H1 (cell line): ENCODE measurements at regions not wholly inside any gene's neighbourhood (a gene's known extent, or its start where the extent isn't known, plus 50 kb on each side); places are given as distances from the start of the nearest gene placed in this dataset.

Experiments
- CTCF ChIA-PET: fragments of 300-600 bp; sonication (Branson Sonifier 250); formaldehyde crosslinking; loops from one replicate; lab custom pipeline; 2021; ENCODE audit not compliant: partially characterized antibody; lab: Charles Lee
- POLR2A ChIA-PET: fragments of 300-600 bp; sonication (Branson Sonifier 250); formaldehyde crosslinking; loops from one replicate; lab custom pipeline; 2021; ENCODE audit warnings: inconsistent platforms; ENCODE audit not compliant: partially characterized antibody; lab: Charles Lee
- DNase-seq, 2 experiments: peaks; one replicate each; pipeline versions ENCODE4 v3.0.0 to v3.0.0-alpha.2; 2010 to 2022; ENCODE audit warnings: low spot score in 2 of 2, low read depth in 1 of 2, mixed read lengths in 1 of 2
- FAIRE-seq: peaks from 2 replicates; lab custom pipeline; 2011; peaks lifted over from hg19 to GRCh38; lab: Jason Lieb, UNC
- H2AFZ ChIP-seq: 2 replicates; pipeline ENCODE4 v1.8.1; 2012; ENCODE audit warnings: low read length, inconsistent platforms
- H2AK5ac ChIP-seq: 2 replicates; pipeline ENCODE4 v1.6.1; 2013; ENCODE audit warnings: low read depth, low read length
- H2BK120ac ChIP-seq: replicated peaks from 2 replicates; pipeline ENCODE3; 2013; ENCODE audit warnings: low read depth, low read length, inconsistent platforms
- H2BK12ac ChIP-seq: 2 replicates; pipeline ENCODE4 v1.6.1; 2013; ENCODE audit warnings: low read depth, low read length
- H2BK15ac ChIP-seq: 2 replicates; pipeline ENCODE4 v1.6.1; 2013; ENCODE audit warnings: low read length
- H2BK20ac ChIP-seq: 2 replicates; pipeline ENCODE4 v1.6.1; 2013; ENCODE audit warnings: low read length
- H2BK5ac ChIP-seq: 2 replicates; pipeline ENCODE4 v1.6.1; 2013; ENCODE audit warnings: low read depth, low read length
- H3K14ac ChIP-seq: 2 replicates; pipeline ENCODE4 v1.6.1; 2013; ENCODE audit warnings: inconsistent platforms; ENCODE audit not compliant: insufficient read length
- H3K18ac ChIP-seq: 2 replicates; pipeline ENCODE4 v1.6.1; 2013; ENCODE audit warnings: low read length; ENCODE audit errors: extremely low read depth
- H3K23ac ChIP-seq: 2 replicates; pipeline ENCODE4 v1.6.1; 2013; ENCODE audit warnings: inconsistent platforms; ENCODE audit not compliant: insufficient read length
- H3K23me2 ChIP-seq: 2 replicates; pipeline ENCODE4 v1.6.1; 2013; ENCODE audit warnings: low read depth, low read length
- H3K27ac ChIP-seq: 2 replicates; pipeline ENCODE4 v1.6.1; 2011; ENCODE audit warnings: low read depth, low read length, inconsistent platforms
- H3K27me3 ChIP-seq, 4 experiments: replicated peaks in 1 of 4; 1 replicate in 1 of 4; 2 replicates in 3 of 4; pipeline versions ENCODE4 v1.6.1 to v1.8.1; 2011 to 2013; ENCODE audit warnings: low read length in 3 of 4, mild to moderate bottlenecking in 3 of 4, inconsistent platforms in 2 of 4, mixed read lengths in 2 of 4, moderate library complexity in 1 of 4; ENCODE audit not compliant: control insufficient read depth in 3 of 4, insufficient read depth in 3 of 4; ENCODE audit errors: extremely low read depth in 1 of 4
- H3K36me3 ChIP-seq, 4 experiments: 2 replicates each; pipeline versions ENCODE4 v1.6.1 to v1.8.1; 2011 to 2013; ENCODE audit warnings: mild to moderate bottlenecking in 4 of 4, low read length in 3 of 4, moderate library complexity in 2 of 4, control low read depth in 1 of 4, inconsistent platforms in 1 of 4; ENCODE audit not compliant: insufficient read depth in 4 of 4, control insufficient read depth in 2 of 4
- H3K4ac ChIP-seq: replicated peaks from 2 replicates; pipeline ENCODE3; 2013; ENCODE audit warnings: low read length, low read depth, mixed read lengths, inconsistent platforms; ENCODE audit not compliant: insufficient read length
- H3K4me1 ChIP-seq, 4 experiments: replicated peaks in 1 of 4; 1 replicate in 1 of 4; 2 replicates in 3 of 4; pipeline versions ENCODE4 v1.6.1 to v1.8.1; 2011 to 2013; ENCODE audit warnings: low read length in 3 of 4, inconsistent platforms in 2 of 4, mixed read lengths in 1 of 4; ENCODE audit not compliant: insufficient read depth in 4 of 4, control insufficient read depth in 3 of 4
- H3K4me2 ChIP-seq, 2 experiments: 2 replicates each; pipeline versions ENCODE4 v1.6.1 to v1.8.1; 2011 to 2013; ENCODE audit warnings: low read depth in 2 of 2, low read length in 2 of 2, control low read depth in 1 of 2, inconsistent platforms in 1 of 2, mild to moderate bottlenecking in 1 of 2; ENCODE audit not compliant: insufficient read depth in 1 of 2
- H3K4me3 ChIP-seq, 4 experiments: fragments of 200-600, 300-600 bp in 1 of 4; sonication (generic), shearing (Covaris generic), sonication (Bioruptor Twin) in 1 of 4; 2 replicates each; pipeline versions ENCODE4 v1.5.1 to v1.8.1; 2011 to 2016; ENCODE audit warnings: low read length in 4 of 4, low read depth in 3 of 4, control low read depth in 2 of 4, inconsistent platforms in 2 of 4, mild to moderate bottlenecking in 2 of 4, mixed read lengths in 1 of 4, moderate library complexity in 1 of 4; ENCODE audit not compliant: insufficient read depth in 2 of 4; ENCODE audit errors: extremely low read depth in 1 of 4
- H3K56ac ChIP-seq: replicated peaks from 2 replicates; pipeline ENCODE3; 2013; ENCODE audit warnings: low read depth, mild to moderate bottlenecking, mixed read lengths, low read length, inconsistent platforms; ENCODE audit not compliant: insufficient read length
- H3K79me1 ChIP-seq: 2 replicates; pipeline ENCODE4 v1.6.1; 2013; ENCODE audit warnings: low read depth, low read length, control low read depth
- H3K79me2 ChIP-seq, 2 experiments: 2 replicates each; pipeline versions ENCODE4 v1.6.1 to v1.8.1; 2012 to 2013; ENCODE audit warnings: low read length in 2 of 2, mild to moderate bottlenecking in 2 of 2, inconsistent platforms in 1 of 2; ENCODE audit not compliant: insufficient read depth in 2 of 2, control insufficient read depth in 1 of 2
- H3K9ac ChIP-seq, 4 experiments: replicated peaks in 1 of 4; 1 replicate in 1 of 4; 2 replicates in 3 of 4; pipeline versions ENCODE4 v1.6.1 to v1.8.1; 2011 to 2013; ENCODE audit warnings: low read depth in 3 of 4, low read length in 3 of 4, control low read depth in 2 of 4, mild to moderate bottlenecking in 2 of 4, moderate library complexity in 2 of 4, inconsistent platforms in 1 of 4; ENCODE audit errors: extremely low read depth in 1 of 4
- H3K9me3 ChIP-seq, 2 experiments: 2 replicates each; pipeline versions ENCODE4 v1.6.1 to v1.8.1; 2012 to 2013; ENCODE audit warnings: mild to moderate bottlenecking in 2 of 2, moderate library complexity in 2 of 2, control low read depth in 1 of 2, inconsistent platforms in 1 of 2, low read depth in 1 of 2, low read length in 1 of 2, mixed read lengths in 1 of 2; ENCODE audit not compliant: insufficient read depth in 2 of 2
- H4K20me1 ChIP-seq, 2 experiments: replicated peaks in 1 of 2; 2 replicates each; pipeline versions ENCODE3 to v1.8.1; 2011 to 2013; ENCODE audit warnings: inconsistent platforms in 2 of 2, low read length in 2 of 2, mild to moderate bottlenecking in 1 of 2; ENCODE audit not compliant: insufficient read depth in 2 of 2, control insufficient read depth in 1 of 2
- H4K5ac ChIP-seq: 2 replicates; pipeline ENCODE4 v1.6.1; 2013; ENCODE audit warnings: low read length, low read depth, mixed read lengths, inconsistent platforms; ENCODE audit not compliant: insufficient read length
- H4K8ac ChIP-seq: 2 replicates; pipeline ENCODE4 v1.8.0; 2013; ENCODE audit warnings: mild to moderate bottlenecking, moderate library complexity, low read length, inconsistent platforms; ENCODE audit not compliant: insufficient read depth; ENCODE audit errors: extremely low read depth
- H4K91ac ChIP-seq: replicated peaks from 2 replicates; pipeline ENCODE3; 2013; ENCODE audit warnings: low read length, mixed read lengths, inconsistent platforms; ENCODE audit not compliant: insufficient read length
- CBX5 ChIP-seq: fragments of 300-800, 300-1000 bp; sonication (generic); IDR thresholded peaks from 2 replicates; pipeline ENCODE4 v1.7.1; 2016; ENCODE audit warnings: antibody characterized with exemption, low read length, low read depth
- CEBPB ChIP-seq: IDR thresholded peaks from 2 replicates; pipeline ENCODE4 v1.6.1; 2012; ENCODE audit warnings: low read depth, low read length
- CTBP2 ChIP-seq: IDR thresholded peaks from 2 replicates; pipeline ENCODE4 v1.7.0; 2011; ENCODE audit warnings: borderline replicate concordance, mild to moderate bottlenecking, moderate library complexity, mixed read lengths, low read length; ENCODE audit not compliant: insufficient read depth, insufficient read length
- GABPA ChIP-seq: IDR thresholded peaks from 2 replicates; pipeline ENCODE4 v1.6.1; 2011; ENCODE audit warnings: mild to moderate bottlenecking, low read length, moderate library complexity, borderline replicate concordance; ENCODE audit not compliant: insufficient read depth
- HDAC6 ChIP-seq: IDR thresholded peaks from one replicate; pipeline ENCODE4 v1.7.1; 2012; ENCODE audit warnings: low read depth, mild to moderate bottlenecking, inconsistent platforms, low read length, moderate library complexity
- JUND ChIP-seq: IDR thresholded peaks from 2 replicates; pipeline ENCODE4 v1.6.1; 2011; ENCODE audit warnings: mild to moderate bottlenecking, improper control_type of control experiment, low read length
- KDM1A ChIP-seq: fragments of 200-600, 300-600 bp; sonication (generic); IDR thresholded peaks from 2 replicates; pipeline ENCODE4 v1.7.1; 2016; ENCODE audit warnings: mild to moderate bottlenecking, low read length, borderline replicate concordance
- NANOG ChIP-seq: IDR thresholded peaks from 2 replicates; pipeline ENCODE4 v1.6.1; 2011; ENCODE audit warnings: low read length, low read depth, mild to moderate bottlenecking, inconsistent platforms; ENCODE audit not compliant: insufficient read depth, poor library complexity, severe bottlenecking
- POLR2A ChIP-seq, 2 experiments: IDR thresholded peaks; 1 replicate in 1 of 2; 2 replicates in 1 of 2; pipeline ENCODE4 v1.6.1; 2011; ENCODE audit warnings: low read depth in 2 of 2, low read length in 2 of 2, mild to moderate bottlenecking in 2 of 2; ENCODE audit errors: control extremely low read depth in 1 of 2
- POU5F1 ChIP-seq: IDR thresholded peaks from 2 replicates; pipeline ENCODE4 v1.6.1; 2011; ENCODE audit warnings: low read depth, mild to moderate bottlenecking, low read length, moderate library complexity
- SIX5 ChIP-seq: IDR thresholded peaks from 2 replicates; pipeline ENCODE4 v1.6.1; 2011; ENCODE audit warnings: mild to moderate bottlenecking, low read depth, low read length
- SP1 ChIP-seq: IDR thresholded peaks from 2 replicates; pipeline ENCODE4 v1.6.1; 2011; ENCODE audit warnings: low read depth, low read length
- SP4 ChIP-seq: IDR thresholded peaks from 2 replicates; pipeline ENCODE4 v1.6.1; 2012; ENCODE audit warnings: low read length, inconsistent platforms
- TAF1 ChIP-seq: IDR thresholded peaks from 2 replicates; pipeline ENCODE4 v1.6.1; 2011; ENCODE audit warnings: mild to moderate bottlenecking, low read depth, low read length
- TEAD4 ChIP-seq: IDR thresholded peaks from 2 replicates; pipeline ENCODE4 v1.6.1; 2012; ENCODE audit warnings: low read depth, low read length, inconsistent platforms, mixed read lengths
- WGBS, 2 experiments: shearing (Covaris generic) in 1 of 2; methylation state at CpG; one replicate each; pipeline versions ENCODE4 v1.1.6 to v1.1.7; 2013 to 2015; ENCODE audit warnings: low lambda C conversion rate in 2 of 2, mixed read lengths in 2 of 2, inconsistent platforms in 1 of 2, low coverage in 1 of 2, missing lambda C conversion rate in 1 of 2; ENCODE audit not compliant: insufficient replicate concordance in 2 of 2, insufficient coverage in 1 of 2, insufficient read length in 1 of 2; ENCODE audit errors: extremely low coverage in 1 of 2, missing lambda C conversion rate in 1 of 2; 5-methylcytosine and 5-hydroxymethylcytosine counted together
- TF ChIP-seq, protein P1 (sequence below): IDR thresholded peaks from 2 replicates; pipeline ENCODE4 v1.6.1; 2011; ENCODE audit warnings: low read depth, mild to moderate bottlenecking, low read length; ENCODE audit not compliant: insufficient read depth

DNA sequence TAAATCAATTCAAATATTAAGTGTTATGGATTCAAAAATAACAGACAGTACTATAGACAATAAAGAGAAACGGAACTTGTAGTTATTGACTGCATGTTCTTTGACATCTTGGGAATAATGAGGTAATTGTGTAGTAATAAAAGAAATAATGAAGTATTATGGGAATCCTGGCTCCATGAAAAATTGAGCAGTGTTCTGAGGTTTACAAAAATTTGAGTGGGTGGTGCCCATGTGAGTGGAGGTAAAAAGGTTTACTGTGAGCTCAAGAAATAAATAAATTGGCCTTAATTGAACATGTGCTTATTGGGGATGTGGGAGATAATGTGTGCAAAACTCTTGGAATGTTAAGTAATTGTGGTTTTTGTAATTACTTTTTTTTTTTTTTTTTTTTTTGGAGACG is 1013.7 kb upstream of the GJE1 start:
- H3K27me3 ChIP-seq = no peaks in the 10 kb centered on the region
- H3K4me2 ChIP-seq = no peak overlapping the region
- no peaks in the 10 kb centered on the region for H3K9me3 ChIP-seq
- ChIA-PET POLR2A (no interaction called here), CTCF (interaction anchor here (0.6 kb wide), 1 partner anchor 567 kb away, joined by 3 read pairs; no protein-coding TSS in a partner anchor)
- H3K79me2 ChIP-seq = no peaks in the 10 kb centered on the region
- H2BK120ac ChIP-seq = no peak overlapping the region
- H2BK20ac ChIP-seq = no peak overlapping the region
- H3K9ac ChIP-seq = no peak overlapping the region
- no peaks in the 10 kb centered on the region; a peak in 1 of 8 replicates for H3K36me3 ChIP-seq
- no peaks in the 10 kb centered on the region for H3K79me1 ChIP-seq
- H4K5ac ChIP-seq = no peak overlapping the region
- no peak overlapping the region for H3K23ac ChIP-seq
- no peak overlapping the region for H2BK15ac ChIP-seq
- no peak overlapping the region for H2AK5ac ChIP-seq
- H3K4me1 ChIP-seq = no peaks in the 10 kb centered on the region
- no peak overlapping the region for H2BK12ac ChIP-seq
- H3K4me3 ChIP-seq = no peak overlapping the region
- H4K20me1 ChIP-seq = no peaks in the 10 kb centered on the region
- 28% methylated on average over 1 of the region's 2 CpGs; no CpG with 5 or more reads in 1 of the 2 experiments for WGBS, 2 experiments
- no peak overlapping the region for H2AFZ ChIP-seq
- no peak overlapping the region for H3K18ac ChIP-seq
- H3K4ac ChIP-seq = no peak overlapping the region
- no peaks in the 10 kb centered on the region; the same call in 1 of the 2 replicates for H3K23me2 ChIP-seq
- H4K91ac ChIP-seq = no peak overlapping the region
- no peak overlapping the region for H4K8ac ChIP-seq
- no peak overlapping the region for H3K56ac ChIP-seq
- no peak for FAIRE-seq
- H3K27ac ChIP-seq = no peak overlapping the region
- no peak overlapping the region for H3K14ac ChIP-seq
- H2BK5ac ChIP-seq = no peak overlapping the region
- no peak for DNase-seq
- TF ChIP-seq CTBP2 (no peak), JUND (no peak), SP1 (no peak), GABPA (no peak), POLR2A (IDR thresholded peaks at IDR 0.05; ENCODE audit: control extremely low read depth in 1 of 2, low read depth in 2 of 2, low read length in 2 of 2) (no peak), HDAC6 (no peak), NANOG (no peak), CEBPB (no peak), CBX5 (no peak), SIX5 (no peak), KDM1A (no peak), TAF1 (no peak), SP4 (no peak), POU5F1 (no peak), TEAD4 (no peak)
- TF ChIP-seq, protein P1, sequence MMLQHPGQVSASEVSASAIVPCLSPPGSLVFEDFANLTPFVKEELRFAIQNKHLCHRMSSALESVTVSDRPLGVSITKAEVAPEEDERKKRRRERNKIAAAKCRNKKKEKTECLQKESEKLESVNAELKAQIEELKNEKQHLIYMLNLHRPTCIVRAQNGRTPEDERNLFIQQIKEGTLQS = no peak
